ENCODE measurements at regions not wholly inside any gene's neighbourhood (a gene's known extent, or its start where the extent isn't known, plus 50 kb on each side); places are given as distances from the start of the nearest gene placed in this dataset.

- DNase-seq (ENCODE audit: low read depth) = no peak
- no peak overlapping the region for H3K4me3 ChIP-seq (ENCODE audit: low read depth, low read length)
- TF ChIP-seq CTCF (IDR thresholded peaks at IDR 0.05; ENCODE audit: insufficient read depth, low read depth, low read length) = no peak
Observed at GRCh38 chr2:105526000-105526925, 127.4 kb upstream of the FHL2 start.

DNA sequence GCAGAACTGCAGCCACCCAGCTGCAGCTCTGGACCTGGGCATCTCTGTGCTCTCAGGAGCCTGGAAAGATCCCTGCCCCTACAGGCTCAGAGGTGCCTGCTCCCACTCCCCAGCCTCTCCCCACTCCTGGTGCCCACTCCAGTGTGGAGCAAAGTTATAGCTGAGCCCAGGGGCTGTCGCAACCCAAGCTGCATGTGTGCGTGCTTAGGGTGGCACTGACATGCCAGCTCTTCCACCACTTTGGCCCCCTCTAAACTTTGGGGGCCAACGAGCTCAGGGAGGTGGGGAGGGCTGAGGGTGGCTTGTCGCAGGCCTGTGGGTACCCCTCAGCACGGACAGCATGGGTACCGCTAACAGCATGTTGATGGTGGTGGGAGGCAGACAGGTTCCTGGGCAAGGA, 126.3 kb upstream of the FHL2 start:
- DNase-seq (ENCODE audit: low read depth) = no peak
- TF ChIP-seq CTCF (IDR thresholded peaks at IDR 0.05; ENCODE audit: insufficient read depth, low read depth, low read length) = no peak
- no peak overlapping the region for H3K4me3 ChIP-seq (ENCODE audit: low read depth, low read length)

GRCh38 chr2:105522645-105523044, 123.8 kb upstream of the FHL2 start:
- no peak overlapping the region for H3K4me3 ChIP-seq (ENCODE audit: low read depth, low read length)
- no peak for TF ChIP-seq CTCF (IDR thresholded peaks at IDR 0.05; ENCODE audit: insufficient read depth, low read depth, low read length)
- peak; percentile 54 for DNase-seq (ENCODE audit: low read depth)

- TF ChIP-seq CTCF (IDR thresholded peaks at IDR 0.05; ENCODE audit: insufficient read depth, low read depth, low read length) = no peak
- DNase-seq (ENCODE audit: low read depth) = no peak
- no peak overlapping the region for H3K4me3 ChIP-seq (ENCODE audit: low read depth, low read length)
Observed at GRCh38 chr2:105521616-105522015, 122.8 kb upstream of the FHL2 start.

DNA sequence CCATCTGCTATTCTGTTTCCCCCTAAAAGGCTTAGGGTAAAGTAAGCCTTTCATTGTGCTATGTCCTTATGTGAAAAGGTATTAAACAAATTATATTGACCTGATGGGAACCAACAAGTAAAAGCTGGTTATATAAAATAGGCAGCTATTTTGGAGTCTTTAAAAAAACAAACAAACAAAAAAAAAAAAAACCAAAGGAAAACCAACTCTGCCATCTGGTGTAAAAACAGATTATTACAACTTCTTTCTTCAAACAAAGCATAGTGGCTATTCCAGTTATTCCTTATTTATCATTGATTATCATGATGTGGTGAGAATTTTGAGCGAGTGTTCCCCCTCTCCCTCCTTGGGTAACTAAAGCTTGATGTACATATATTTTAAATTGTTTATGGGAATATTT, 122.3 kb upstream of the FHL2 start:
- no peak overlapping the region for H3K4me3 ChIP-seq (ENCODE audit: low read depth, low read length)
- peak; percentile 42 for TF ChIP-seq CTCF (IDR thresholded peaks at IDR 0.05; ENCODE audit: insufficient read depth, low read depth, low read length)
- DNase-seq (ENCODE audit: low read depth) = peak; percentile 52

DNA sequence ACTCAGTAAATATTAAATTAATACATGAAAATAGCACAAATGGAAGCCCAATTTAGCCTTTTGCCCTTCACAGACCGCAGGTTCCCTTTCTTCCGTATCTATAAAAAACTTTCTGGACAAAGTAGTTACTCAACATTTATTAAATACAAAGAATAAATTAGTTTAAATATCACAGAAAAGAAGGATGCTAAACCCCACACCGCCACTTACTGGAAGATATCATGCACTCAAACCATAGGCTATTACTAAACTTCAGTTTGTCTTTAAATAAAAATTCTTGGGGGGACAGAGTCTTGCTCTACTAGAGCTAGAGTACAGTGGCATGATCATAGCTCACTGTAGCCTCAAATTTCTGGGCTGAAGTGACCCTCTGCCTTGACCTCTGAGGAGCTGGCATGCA, 120.7 kb upstream of the FHL2 start:
- H3K4me3 ChIP-seq (ENCODE audit: low read depth, low read length) = no peak overlapping the region
- DNase-seq (ENCODE audit: low read depth) = peak; percentile 38
- TF ChIP-seq CTCF (IDR thresholded peaks at IDR 0.05; ENCODE audit: insufficient read depth, low read depth, low read length) = peak; percentile 15
